ENCODE measurements at regions not wholly inside any gene's neighbourhood (a gene's known extent, or its start where the extent isn't known, plus 50 kb on each side); places are given as distances from the start of the nearest gene placed in this dataset.

DNA sequence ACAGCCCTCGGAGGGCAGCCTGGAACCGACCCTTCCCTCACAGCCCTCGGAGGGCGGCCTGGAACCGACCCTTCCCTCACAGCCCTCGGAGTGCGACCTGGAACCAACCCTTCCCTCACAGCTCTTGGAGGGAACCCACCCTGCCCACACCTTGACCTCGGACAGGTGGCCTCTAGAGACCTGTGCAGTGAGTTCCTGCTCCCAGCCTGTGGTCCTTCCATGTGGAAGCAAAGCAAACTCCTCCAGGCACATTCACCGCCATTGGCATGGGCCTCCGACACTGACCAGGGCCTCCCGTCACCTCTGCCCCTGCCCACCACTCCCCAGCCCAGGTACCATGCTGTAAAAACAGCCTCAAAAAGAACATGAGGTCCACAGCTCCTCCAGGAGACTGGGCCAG is 272.1 kb downstream of the BRD1 start:
- TF ChIP-seq, protein P1, sequence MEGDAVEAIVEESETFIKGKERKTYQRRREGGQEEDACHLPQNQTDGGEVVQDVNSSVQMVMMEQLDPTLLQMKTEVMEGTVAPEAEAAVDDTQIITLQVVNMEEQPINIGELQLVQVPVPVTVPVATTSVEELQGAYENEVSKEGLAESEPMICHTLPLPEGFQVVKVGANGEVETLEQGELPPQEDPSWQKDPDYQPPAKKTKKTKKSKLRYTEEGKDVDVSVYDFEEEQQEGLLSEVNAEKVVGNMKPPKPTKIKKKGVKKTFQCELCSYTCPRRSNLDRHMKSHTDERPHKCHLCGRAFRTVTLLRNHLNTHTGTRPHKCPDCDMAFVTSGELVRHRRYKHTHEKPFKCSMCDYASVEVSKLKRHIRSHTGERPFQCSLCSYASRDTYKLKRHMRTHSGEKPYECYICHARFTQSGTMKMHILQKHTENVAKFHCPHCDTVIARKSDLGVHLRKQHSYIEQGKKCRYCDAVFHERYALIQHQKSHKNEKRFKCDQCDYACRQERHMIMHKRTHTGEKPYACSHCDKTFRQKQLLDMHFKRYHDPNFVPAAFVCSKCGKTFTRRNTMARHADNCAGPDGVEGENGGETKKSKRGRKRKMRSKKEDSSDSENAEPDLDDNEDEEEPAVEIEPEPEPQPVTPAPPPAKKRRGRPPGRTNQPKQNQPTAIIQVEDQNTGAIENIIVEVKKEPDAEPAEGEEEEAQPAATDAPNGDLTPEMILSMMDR (IDR thresholded peaks at IDR 0.05; ENCODE audit: low read depth, low read length, missing control alignments) = no peak
- DNase-seq (ENCODE audit: extremely low read depth, low read depth) = no peak
- no peak overlapping the region for H3K4me3 ChIP-seq (replicated peaks; ENCODE audit: low read depth, low read length)

DNA sequence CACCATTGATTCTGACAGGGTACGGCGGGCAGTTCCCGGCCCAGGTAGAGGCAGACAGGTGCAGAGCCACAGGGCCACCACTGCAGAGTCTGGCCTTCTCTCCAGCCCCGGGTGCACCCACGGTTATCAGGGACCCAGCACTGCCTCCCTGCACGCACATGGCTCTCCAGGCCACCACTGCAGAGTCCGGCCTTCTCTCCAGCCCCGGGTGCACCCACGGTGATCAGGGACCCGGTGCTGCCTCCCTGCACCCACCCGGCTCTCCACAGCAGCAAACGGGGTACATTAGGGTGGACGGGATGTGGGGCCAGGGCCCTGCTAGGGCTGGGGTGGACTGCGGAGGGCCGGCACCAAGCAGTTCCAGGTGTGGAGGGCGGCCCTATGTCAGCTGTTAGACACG is 272.9 kb downstream of the BRD1 start:
- TF ChIP-seq, protein P1 (IDR thresholded peaks at IDR 0.05; ENCODE audit: low read depth, low read length, missing control alignments) = no peak
- no peak overlapping the region for H3K4me3 ChIP-seq (replicated peaks; ENCODE audit: low read depth, low read length)
- DNase-seq (ENCODE audit: extremely low read depth, low read depth) = no peak

DNA sequence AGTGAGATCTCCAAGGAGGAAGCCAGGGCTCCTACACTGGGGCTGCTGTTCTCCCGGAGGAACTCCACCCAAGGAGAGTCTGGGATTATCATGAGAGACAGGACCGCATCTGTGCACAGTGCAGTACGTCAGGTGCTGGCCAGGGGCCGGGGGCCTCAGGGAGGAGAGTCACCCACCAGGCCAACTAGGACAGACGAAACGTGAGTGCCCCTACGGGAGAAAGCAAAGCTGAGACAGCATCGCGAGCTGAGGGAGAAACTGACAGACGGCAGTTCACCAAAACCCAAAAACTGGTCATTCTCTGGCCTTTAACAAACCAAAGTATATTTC is 273.4 kb downstream of the BRD1 start:
- TF ChIP-seq, protein P1 (IDR thresholded peaks at IDR 0.05; ENCODE audit: low read depth, low read length, missing control alignments) = no peak
- no peak overlapping the region for H3K4me3 ChIP-seq (replicated peaks; ENCODE audit: low read depth, low read length)
- no peak for DNase-seq (ENCODE audit: extremely low read depth, low read depth)

DNA sequence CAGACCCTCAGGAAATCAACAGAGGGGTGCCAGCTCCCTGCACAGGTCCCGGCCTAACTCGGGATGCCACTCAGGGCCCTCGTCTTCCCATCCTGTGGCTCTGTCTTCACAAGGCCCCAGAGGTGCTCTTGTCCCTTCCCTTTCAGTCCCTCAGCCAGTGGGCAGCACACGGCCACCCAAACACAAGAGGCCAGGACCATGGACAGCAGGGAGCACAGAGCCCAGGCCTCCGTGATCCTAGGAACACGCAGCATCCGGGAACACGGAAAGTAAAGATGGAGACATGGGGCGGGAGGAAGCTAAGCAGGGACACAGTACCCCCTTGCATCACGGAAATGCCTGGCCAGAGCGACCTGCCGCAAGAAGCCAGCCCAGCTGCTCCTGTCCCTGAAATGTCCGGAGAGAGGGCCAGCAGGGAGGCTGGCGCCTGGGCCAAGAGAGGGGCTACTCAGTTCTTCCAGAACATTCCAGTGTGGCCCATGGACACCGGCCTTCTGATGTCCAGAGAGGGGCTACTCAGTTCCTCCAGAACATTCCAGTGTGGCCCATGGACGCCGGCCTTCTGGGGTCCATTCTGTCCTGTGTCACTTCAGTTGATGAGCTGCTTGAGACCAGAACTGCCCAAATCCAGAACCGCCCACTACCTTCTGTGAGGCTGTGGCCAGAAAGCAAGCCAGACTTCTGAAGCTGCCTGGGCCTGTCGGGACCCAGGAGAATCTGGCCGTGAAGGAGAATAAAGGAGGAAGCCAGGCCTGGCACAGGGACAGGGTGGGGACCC is 274.0 kb downstream of the BRD1 start:
- H3K4me3 ChIP-seq (replicated peaks; ENCODE audit: low read depth, low read length) = no peak overlapping the region
- DNase-seq (ENCODE audit: extremely low read depth, low read depth) = no peak
- TF ChIP-seq, protein P1 (IDR thresholded peaks at IDR 0.05; ENCODE audit: low read depth, low read length, missing control alignments) = no peak

DNA sequence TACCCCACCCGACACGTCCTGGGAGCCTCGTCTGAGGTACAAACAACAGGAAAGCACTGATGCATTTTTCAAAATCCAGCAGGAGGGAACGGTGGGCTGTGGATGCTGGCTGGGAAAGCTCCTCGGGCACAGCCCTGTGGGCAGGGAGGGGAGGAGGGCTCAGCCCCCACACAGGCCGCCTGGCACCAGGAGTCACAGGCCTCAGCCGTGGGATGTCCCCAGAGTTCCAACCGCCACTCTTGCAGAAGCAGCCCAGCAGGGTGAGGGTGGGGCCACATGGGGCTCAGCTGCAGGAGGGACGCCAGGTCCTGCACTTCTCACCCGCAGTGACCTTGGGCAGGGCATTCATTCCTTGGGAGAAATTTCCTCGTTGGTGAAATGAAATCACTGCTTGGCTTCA is 274.6 kb downstream of the BRD1 start:
- DNase-seq (ENCODE audit: extremely low read depth, low read depth) = no peak
- TF ChIP-seq, protein P1 (IDR thresholded peaks at IDR 0.05; ENCODE audit: low read depth, low read length, missing control alignments) = no peak
- no peak overlapping the region for H3K4me3 ChIP-seq (replicated peaks; ENCODE audit: low read depth, low read length)

DNA sequence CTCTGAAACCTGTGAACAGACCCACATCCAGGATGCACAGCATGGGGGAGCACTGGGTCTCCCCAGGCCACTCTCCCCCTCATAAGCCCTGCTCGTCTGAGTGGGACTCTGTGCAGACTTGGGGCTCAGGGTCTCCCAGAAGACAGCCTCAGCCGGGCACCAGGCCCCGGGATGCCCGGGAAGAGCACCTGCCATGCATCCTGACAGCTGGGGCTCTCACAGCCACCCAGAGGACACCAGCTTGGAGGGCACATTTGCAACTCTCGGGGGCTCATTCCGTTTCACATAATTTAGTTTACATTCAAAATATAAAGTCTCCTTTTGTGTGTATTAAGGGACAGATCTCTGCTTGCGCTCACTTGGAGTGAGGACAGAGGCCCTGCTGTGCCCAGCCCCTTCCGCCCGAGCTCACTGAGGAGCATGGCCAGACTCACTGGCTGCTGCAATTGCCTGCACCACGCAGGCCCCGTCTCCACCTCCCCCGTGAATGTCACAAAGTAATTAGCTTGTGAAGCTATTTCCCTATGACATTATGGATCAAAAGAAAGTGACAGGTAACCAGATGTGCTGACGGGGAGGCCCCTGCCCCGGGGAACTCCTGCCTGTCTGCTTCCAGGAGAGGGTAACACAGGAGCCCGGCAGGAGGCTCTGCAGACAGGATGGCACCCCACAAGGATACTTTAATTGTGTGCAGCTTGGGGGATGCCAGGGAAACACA is 275.6 kb downstream of the BRD1 start:
- H3K4me3 ChIP-seq (replicated peaks; ENCODE audit: low read depth, low read length) = no peak overlapping the region
- TF ChIP-seq, protein P1 (IDR thresholded peaks at IDR 0.05; ENCODE audit: low read depth, low read length, missing control alignments) = no peak
- DNase-seq (ENCODE audit: extremely low read depth, low read depth) = no peak
